ENCODE measurements at regions not wholly inside any gene's neighbourhood (a gene's known extent, or its start where the extent isn't known, plus 50 kb on each side); places are given as distances from the start of the nearest gene placed in this dataset.

- TF ChIP-seq CTCF (IDR thresholded peaks at IDR 0.05) (no peak), POLR2A (IDR thresholded peaks at IDR 0.05) (no peak)
- 15 to 23% methylated on average over 1 of the region's 1 CpG for WGBS, 2 donors
- intact Hi-C loops (cut with DNase I; ENCODE audit: low total_unique reads) = no loop called here
- no peak for DNase-seq (ENCODE audit: low spot score in 2 of 2)
- H3K4me3 ChIP-seq (ENCODE audit: low read depth, poor library complexity, severe bottlenecking) = no peak overlapping the region
Observed at GRCh38 chr6:92777146-92777740, 642.1 kb downstream of the EPHA7 start.

DNA sequence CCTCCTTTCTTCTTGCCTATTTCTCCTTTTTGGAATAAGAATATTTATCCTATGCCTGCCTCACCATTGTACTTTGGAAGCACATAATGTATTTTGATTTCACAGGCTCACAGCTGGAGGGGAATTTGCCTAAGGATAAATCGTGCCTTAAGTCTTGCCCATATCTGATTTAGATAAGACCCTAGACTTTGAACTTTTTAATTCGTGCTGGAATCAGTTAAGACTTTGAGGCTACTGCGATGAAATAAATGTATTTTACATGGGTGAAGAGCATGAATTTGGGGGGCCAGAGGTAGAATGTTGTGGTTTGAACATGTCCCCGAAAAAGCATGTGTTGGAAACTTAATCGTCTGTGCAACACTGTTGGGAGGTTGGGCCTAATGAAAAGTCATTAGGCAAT lies 648.8 kb downstream of the EPHA7 start:
- TF ChIP-seq CTCF (IDR thresholded peaks at IDR 0.05) (no peak), POLR2A (IDR thresholded peaks at IDR 0.05) (no peak)
- WGBS, 2 donors = 73 to 78% methylated on average over 5 of the region's 5 CpGs
- no peak for DNase-seq (ENCODE audit: low spot score in 2 of 2)
- no peak overlapping the region for H3K4me3 ChIP-seq (ENCODE audit: low read depth, poor library complexity, severe bottlenecking)
- intact Hi-C loops (cut with DNase I; ENCODE audit: low total_unique reads) = no loop called here

DNA sequence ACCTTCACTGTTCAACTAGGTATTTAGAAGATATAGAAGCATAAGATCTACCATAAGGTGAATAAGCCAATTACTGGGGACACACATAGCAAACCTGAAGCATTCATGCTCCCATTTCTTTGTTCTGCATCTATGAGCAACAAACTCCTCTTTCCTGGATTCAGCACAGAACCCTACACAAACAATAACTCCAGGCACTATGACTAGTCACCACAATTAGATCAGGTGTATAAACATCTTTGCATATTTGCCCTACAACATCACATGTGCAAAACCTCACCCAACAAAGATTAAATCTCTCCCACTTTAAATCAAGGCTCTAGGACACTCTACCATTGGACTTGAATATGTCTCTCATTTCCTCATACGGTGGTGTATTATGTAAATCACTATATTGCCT lies 652.3 kb downstream of the EPHA7 start:
- no peak for TF ChIP-seq POLR2A (IDR thresholded peaks at IDR 0.05)
- TF ChIP-seq CTCF (IDR thresholded peaks at IDR 0.05) = no peak
- intact Hi-C loops (cut with DNase I; ENCODE audit: low total_unique reads) = no loop called here
- 72 to 75% methylated on average over 1 of the region's 1 CpG for WGBS, 2 donors
- DNase-seq (ENCODE audit: low spot score in 2 of 2) = no peak
- H3K4me3 ChIP-seq (ENCODE audit: low read depth, poor library complexity, severe bottlenecking) = no peak overlapping the region

GRCh38 chr6:92763680-92764079 lies 655.7 kb downstream of the EPHA7 start:
- DNase-seq (ENCODE audit: low spot score in 2 of 2) = no peak
- no peak for TF ChIP-seq POLR2A (IDR thresholded peaks at IDR 0.05)
- TF ChIP-seq CTCF (IDR thresholded peaks at IDR 0.05) = no peak
- no peak overlapping the region for H3K4me3 ChIP-seq (ENCODE audit: low read depth, poor library complexity, severe bottlenecking)
- 49 to 58% methylated on average over 3 of the region's 3 CpGs for WGBS, 2 donors
- intact Hi-C loops (cut with DNase I; ENCODE audit: low total_unique reads) = no loop called here

GRCh38 chr6:92763274-92763584 lies 656.1 kb downstream of the EPHA7 start:
- intact Hi-C loops (cut with DNase I; ENCODE audit: low total_unique reads) = no loop called here
- no peak for TF ChIP-seq CTCF (IDR thresholded peaks at IDR 0.05)
- TF ChIP-seq POLR2A (IDR thresholded peaks at IDR 0.05) = no peak
- no peak for DNase-seq (ENCODE audit: low spot score in 2 of 2)
- no peak overlapping the region for H3K4me3 ChIP-seq (ENCODE audit: low read depth, poor library complexity, severe bottlenecking)
- WGBS, 2 donors = 82 to 83% methylated on average over 2 of the region's 2 CpGs
